Smooth muscle cell of the brain vasculature (primary cell): ENCODE measurements at regions not wholly inside any gene's neighbourhood (a gene's known extent, or its start where the extent isn't known, plus 50 kb on each side); places are given as distances from the start of the nearest gene placed in this dataset.
"Not testable (repeated sequence)": the region's sequence is repeated elsewhere in the genome, so short reads cannot be mapped to it uniquely, and the experiment has no call there.

Experiments used
- DNase-seq: peaks from one replicate; pipeline ENCODE4 v3.0.0-alpha.2; 2012; ENCODE audit warnings: low read depth, low spot score

DNA sequence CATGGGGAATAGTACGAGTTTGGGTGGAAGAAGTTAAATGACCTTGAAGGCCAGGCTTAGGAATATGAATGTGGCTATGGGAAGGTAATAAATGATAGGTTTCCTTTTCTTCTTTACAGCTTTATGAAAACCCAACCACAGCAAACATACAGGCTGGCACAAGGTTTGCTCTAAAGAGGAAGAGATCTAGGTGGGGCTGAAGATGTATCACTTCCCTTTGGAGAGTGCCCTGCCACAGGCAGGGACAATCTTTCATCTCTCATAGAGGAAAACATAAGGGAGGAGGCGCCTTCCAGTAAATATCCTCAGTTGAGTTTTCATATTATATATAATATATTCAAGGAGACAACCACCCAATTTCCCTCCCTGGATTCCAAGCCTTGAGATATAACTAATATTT lies 72.9 kb upstream of the FRMD6 start:
- no peak for DNase-seq

DNA sequence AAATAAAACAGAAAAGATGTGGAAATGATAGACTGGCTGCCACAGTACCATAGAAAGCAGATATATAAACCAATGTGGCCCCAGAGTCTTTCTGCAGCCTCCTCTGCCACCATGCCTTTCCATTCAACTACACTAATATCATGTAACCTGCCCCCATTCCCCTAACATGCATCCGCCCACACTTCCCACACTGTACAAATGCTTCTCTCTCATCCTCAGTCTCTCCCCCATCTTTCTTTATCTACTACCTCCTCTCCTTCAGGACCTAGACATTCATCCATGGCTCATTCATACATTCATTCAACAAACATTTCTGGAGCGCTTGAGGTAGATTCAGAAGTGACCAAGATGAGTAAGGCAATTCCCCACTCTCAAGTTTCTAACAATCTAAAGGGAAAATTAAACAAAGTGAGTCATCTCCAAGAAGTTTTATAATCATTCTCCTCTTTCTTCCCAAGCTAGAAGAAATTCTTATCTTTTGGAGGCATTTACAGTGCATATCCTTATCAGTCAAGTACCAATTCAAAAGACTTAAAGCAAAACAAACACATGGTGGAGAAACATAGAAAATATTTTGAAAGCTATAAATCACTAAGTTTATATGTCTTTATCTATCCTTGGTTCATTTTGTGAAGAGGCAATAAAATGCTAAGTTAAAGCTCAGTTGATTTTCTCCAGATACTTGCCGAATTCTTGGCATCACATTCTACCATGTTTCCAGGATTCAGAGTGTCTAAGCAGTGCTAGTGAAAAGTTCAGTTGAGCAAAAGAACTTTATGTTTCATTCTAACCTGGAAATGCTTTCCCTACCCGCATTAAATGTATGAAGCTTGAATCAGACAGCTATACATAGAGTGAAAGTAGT lies 70.5 kb upstream of the FRMD6 start:
- no peak for DNase-seq

DNA sequence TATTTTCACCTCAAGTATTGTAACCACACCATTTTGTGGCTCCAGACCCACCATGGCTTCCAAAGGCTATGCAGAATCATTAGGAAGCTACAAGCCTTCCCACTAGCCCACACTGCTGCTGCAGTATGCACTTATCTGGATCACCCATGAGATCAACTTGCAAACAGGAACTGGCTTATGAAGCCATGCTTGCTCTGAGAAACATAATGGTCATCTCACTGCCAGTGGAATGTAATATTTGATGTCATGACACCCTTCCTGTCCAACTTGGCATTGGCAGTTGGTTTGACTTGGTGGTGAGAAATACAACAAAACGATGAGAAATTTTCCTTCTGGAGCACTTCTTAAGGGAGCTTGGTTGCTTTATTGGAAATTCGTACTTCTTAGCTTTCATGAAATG lies 69.3 kb upstream of the FRMD6 start:
- DNase-seq = no peak

DNA sequence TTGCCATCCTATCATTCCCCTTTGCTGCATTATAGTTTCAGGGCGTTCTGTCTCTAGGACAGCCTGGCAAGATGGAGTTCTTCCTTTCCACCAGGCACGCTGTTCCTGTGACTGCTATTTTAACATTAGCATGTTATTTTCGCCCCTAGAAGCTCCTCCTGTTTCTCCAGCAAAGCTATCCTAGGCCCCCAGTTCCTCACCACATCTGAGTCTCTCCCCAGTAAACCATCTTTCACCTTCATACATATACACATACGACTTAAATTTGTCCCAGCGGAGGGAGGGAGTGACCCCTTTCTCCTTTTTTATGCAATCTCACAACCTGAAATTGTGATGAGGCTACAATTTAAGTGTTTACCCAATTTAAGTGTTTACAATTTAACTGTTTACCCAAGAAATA lies 66.7 kb upstream of the FRMD6 start:
- no peak for DNase-seq

DNA sequence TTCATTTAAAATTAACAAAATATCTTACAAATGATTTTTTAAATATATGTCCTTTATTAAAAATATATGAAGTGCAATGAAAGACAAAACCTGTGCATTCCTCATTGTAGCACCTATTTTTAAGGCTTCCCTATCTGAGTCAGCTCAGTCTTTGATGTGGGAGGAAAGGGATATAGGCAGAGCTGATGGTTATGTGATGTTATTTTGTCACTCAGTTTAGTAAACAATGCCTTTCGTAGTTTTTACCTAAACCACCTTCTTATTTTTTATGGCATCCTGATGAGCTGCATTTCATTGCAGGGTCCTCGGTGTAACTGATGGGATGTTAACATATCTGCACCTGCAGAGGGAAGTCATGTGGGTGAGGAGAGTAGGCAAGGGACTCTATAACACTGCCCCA lies 58.9 kb upstream of the FRMD6 start:
- DNase-seq = no peak

DNA sequence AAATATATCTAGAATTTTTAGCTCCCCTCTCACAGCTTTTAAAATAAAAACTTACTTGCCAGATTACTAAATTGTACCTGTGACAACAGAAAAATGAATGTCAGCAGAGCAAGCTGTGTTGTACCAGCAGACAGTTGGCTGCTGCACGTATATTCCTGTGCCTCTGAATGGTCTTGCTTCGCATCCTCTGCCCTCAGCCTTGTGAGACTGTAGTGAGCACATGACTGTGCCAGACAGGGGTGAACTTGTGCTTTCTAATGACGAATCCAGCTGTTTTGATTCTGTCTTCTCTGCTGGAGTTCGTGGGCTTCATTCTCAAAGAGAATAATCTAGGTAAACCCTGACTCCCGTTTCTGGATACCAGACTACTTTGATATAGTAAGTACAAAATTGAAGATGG lies 58.3 kb upstream of the FRMD6 start:
- peak; percentile 45 for DNase-seq

DNA sequence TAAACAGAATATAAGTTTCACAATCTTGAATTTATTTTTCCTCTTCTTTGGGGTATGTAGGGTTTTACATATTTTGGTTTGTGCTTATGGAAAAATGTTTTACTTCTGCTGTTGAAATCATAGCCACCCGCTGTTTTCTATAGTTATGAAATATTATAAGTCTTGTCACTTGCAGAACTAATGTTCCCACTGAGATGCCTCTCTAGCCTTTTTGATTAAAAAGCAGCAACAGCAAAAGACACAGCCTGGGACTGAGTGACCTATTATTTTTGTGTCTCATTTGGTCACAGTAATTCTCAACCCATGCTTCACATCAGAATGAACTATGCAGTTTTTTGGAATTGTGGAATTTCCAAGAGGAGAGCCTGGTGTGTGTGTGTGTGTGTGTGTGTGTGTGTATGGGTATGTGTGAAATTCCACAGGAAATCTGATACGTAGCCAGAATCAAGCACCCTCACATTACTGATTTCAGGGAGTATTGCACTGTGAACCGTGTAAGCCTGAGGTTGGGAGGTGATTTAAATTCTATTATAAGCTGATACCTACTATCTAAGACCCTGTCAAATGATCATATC lies 55.7 kb upstream of the FRMD6 start:
- DNase-seq = no peak

DNA sequence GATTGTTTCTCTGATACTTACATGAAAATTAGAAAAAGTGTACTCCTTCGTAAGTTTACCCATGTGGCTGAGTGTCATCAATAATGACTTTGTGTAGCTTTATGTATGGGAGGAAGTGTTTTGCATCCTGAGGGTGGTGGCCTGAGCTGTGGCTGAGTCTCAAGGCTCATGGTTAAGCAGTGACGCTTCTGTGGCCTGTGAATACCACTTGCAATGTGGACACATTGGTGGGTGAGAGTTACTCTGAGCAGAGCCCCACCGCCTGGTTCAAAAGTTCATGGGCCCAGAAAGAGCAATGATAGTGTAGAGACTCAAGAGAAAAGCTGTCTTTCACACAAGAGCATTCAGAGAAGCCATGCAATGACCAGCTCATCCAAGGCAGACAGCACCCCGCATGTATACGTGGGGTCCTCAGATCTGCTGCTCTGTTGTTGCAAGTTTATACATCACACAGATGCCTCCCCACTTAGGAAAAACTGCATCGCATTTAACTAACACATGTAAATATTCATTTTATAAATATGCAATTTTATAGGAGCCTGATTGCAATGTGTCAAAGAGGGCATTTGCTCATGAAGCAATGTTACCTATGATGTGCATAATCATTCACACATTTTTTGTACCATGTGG lies 55.1 kb upstream of the FRMD6 start:
- no peak for DNase-seq

DNA sequence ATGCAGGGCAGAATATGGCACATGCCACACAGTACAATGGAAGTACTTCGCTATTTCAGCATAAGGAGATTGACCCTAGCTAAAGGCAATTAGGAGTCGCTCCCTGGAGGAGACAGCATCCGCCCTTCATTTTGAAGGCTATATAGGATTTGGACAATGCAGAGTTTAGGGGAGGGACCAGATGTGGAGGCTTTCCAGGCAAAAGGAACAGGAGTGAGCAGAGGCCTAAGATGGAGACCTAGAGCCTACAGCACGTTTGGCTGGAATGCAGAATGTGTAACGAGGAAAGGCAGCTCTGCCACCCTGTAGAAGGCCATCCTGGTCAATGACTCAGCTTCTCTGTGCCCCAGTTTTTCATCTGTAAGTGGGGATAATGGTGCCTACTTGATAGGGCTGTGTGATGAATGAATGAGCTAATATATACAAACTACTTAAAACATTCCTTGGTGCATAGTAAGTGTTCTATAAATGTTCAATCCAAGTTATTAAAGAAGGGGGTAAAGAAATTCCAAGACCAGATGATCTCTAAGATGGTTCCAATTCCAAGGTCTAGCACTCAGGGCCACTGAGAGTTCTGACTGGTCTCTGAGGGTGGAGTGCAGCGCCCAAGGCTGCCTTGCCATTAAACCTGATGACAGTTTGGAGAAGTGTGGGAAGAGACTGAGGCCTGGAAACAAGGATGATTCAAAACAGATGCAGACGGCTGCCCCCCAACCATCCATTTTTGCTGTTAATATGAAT lies 54.3 kb upstream of the FRMD6 start:
- no peak for DNase-seq

DNA sequence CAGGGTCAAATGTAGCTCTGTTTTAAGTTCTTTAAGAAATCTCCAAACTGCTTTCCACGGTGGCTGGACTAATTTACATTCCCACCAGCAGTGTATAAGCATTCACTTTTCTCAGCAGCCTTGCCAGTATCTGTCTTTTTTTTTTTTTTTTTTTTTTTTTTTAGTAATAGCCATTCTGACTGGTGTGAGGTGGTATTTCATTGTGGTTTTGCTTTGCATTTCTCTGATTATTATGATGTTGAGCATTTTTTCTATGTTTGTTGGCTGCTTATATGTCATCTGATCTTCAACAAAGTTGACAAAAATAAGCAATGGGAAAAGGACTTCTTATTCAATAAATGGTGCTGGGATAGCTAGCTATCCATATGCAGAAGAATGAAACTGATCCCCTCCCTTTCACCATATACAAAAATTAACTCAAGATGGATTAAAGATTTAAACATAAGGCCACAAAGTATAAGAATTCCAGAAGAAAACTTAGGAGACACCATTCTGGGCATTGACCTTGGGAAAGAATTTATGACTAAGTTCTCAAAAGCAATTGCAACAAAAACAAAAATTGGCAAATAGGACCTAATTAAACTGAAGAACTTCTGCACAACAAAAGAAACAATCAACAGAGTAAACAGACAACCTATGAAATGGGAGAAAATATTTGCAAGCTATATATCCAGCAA lies 52.6 kb upstream of the FRMD6 start:
- DNase-seq = not testable (repeated sequence)

DNA sequence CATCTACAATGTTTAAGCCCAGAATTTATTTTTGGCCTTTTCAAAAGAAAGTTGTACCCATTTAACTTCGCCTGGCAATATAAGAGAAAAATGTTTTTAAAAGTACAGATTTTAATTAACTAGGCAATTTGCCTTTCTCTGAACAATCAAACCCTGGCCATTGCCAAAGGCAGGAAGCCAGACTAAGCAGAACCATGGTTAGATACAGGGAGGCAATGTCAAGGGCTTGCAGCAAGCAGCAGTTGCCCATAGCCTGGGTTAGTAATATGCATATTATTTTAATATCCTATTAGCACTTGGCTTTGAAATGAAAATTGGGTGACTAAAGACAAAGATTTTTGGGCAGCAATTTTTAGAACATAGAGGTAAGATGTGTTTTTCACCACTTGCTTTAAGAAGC lies 51.1 kb upstream of the FRMD6 start:
- no peak for DNase-seq
